HEK293 (cell line): ENCODE measurements at regions not wholly inside any gene's neighbourhood (a gene's known extent, or its start where the extent isn't known, plus 50 kb on each side); places are given as distances from the start of the nearest gene placed in this dataset.

ENCODE experiments used
- CTCF ChIP-seq: fragments of 450-650 bp; formaldehyde crosslinking; IDR thresholded peaks from 2 replicates; pipeline ENCODE4 v1.5.1; 2016; ENCODE audit warnings: missing biosample characterization, missing genetic modification characterization
- HOXA7 ChIP-seq: sonication (generic); formaldehyde crosslinking; IDR thresholded peaks from 2 replicates; pipeline ENCODE4 v1.8.1; 2022; ENCODE audit warnings: missing genetic modification reagents, borderline replicate concordance
- ZBTB20 ChIP-seq: fragments of 450-650 bp; formaldehyde crosslinking; IDR thresholded peaks from 2 replicates; pipeline ENCODE4 v1.5.1; 2016; ENCODE audit warnings: missing biosample characterization, missing genetic modification characterization
- ZNF121 ChIP-seq: fragments of 450-650 bp; formaldehyde crosslinking; IDR thresholded peaks from 2 replicates; pipeline ENCODE4 v1.5.1; 2016; ENCODE audit warnings: missing biosample characterization, missing genetic modification characterization
- TF ChIP-seq, protein P1 (sequence below): fragments of 450-650 bp; formaldehyde crosslinking; IDR thresholded peaks from 2 replicates; pipeline ENCODE4 v1.5.1; 2016; ENCODE audit warnings: missing biosample characterization, missing genetic modification characterization

GRCh38 chr7:79612903-79613302 is 159.4 kb upstream of the MAGI2 start:
- no peak for TF ChIP-seq CTCF
- TF ChIP-seq ZNF121 (tag by site-specific recombination): no peak
- TF ChIP-seq, protein P1, sequence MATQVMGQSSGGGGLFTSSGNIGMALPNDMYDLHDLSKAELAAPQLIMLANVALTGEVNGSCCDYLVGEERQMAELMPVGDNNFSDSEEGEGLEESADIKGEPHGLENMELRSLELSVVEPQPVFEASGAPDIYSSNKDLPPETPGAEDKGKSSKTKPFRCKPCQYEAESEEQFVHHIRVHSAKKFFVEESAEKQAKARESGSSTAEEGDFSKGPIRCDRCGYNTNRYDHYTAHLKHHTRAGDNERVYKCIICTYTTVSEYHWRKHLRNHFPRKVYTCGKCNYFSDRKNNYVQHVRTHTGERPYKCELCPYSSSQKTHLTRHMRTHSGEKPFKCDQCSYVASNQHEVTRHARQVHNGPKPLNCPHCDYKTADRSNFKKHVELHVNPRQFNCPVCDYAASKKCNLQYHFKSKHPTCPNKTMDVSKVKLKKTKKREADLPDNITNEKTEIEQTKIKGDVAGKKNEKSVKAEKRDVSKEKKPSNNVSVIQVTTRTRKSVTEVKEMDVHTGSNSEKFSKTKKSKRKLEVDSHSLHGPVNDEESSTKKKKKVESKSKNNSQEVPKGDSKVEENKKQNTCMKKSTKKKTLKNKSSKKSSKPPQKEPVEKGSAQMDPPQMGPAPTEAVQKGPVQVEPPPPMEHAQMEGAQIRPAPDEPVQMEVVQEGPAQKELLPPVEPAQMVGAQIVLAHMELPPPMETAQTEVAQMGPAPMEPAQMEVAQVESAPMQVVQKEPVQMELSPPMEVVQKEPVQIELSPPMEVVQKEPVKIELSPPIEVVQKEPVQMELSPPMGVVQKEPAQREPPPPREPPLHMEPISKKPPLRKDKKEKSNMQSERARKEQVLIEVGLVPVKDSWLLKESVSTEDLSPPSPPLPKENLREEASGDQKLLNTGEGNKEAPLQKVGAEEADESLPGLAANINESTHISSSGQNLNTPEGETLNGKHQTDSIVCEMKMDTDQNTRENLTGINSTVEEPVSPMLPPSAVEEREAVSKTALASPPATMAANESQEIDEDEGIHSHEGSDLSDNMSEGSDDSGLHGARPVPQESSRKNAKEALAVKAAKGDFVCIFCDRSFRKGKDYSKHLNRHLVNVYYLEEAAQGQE (tag by site-specific recombination): no peak
- no peak for TF ChIP-seq HOXA7 (CRISPR knock-in tag)
- TF ChIP-seq ZBTB20 (tag by site-specific recombination): no peak
